Activated CD4-positive, alpha-beta T cell treated with anti-CD3 and anti-CD28 coated beads for 36 hours (primary cell): ENCODE measurements at regions not wholly inside any gene's neighbourhood (a gene's known extent, or its start where the extent isn't known, plus 50 kb on each side); places are given as distances from the start of the nearest gene placed in this dataset.

ENCODE experiments used
- ATAC-seq: fragments of 200-7000 bp; cut with Tn5 transposase; one replicate; pipeline ENCODE4 v1.10.0; 2021; ENCODE audit warnings: mild to moderate bottlenecking, moderate library complexity
- CTCF ChIA-PET: fragments of 350-600 bp; sonication (Branson Sonifier 250); formaldehyde crosslinking; loops from one replicate; lab custom pipeline; 2021; ENCODE audit warnings: antibody characterized with exemption; lab: Charles Lee
- POLR2A ChIA-PET: fragments of 350-600 bp; sonication (Branson Sonifier 250); formaldehyde crosslinking; loops from one replicate; lab custom pipeline; 2021; ENCODE audit warnings: antibody characterized with exemption, inconsistent platforms; lab: Charles Lee
- DNase-seq: peaks from one replicate; pipeline ENCODE4 v3.0.0-alpha.2; 2020
- H3K27ac Mint-ChIP-seq: one replicate; pipeline ENCODE4 v1.8.0; 2021; ENCODE audit warnings: mixed read lengths
- H3K27me3 Mint-ChIP-seq: one replicate; pipeline ENCODE4 v1.8.0; 2021; ENCODE audit warnings: mixed read lengths
- H3K36me3 Mint-ChIP-seq: one replicate; pipeline ENCODE4 v1.8.0; 2021; ENCODE audit warnings: low read depth, mixed read lengths
- H3K4me1 Mint-ChIP-seq: one replicate; pipeline ENCODE4 v1.8.0; 2021; ENCODE audit warnings: mixed read lengths
- H3K4me3 Mint-ChIP-seq: one replicate; pipeline ENCODE4 v1.8.0; 2021; ENCODE audit warnings: mild to moderate bottlenecking, moderate library complexity, mixed read lengths
- H3K9me3 Mint-ChIP-seq: one replicate; pipeline ENCODE4 v1.8.0; 2021; ENCODE audit warnings: low read depth, mixed read lengths
- intact Hi-C, 2 experiments: fragments of 100-400 bp; cut with DNase I in 1 of 2; cut with micrococcal nuclease in 1 of 2; formaldehyde crosslinking; loops; one replicate each; pipeline versions ENCODE4 v1.14.2 to v1.15.1; 2022 to 2024; cut with DNase I, micrococcal nuclease

DNA sequence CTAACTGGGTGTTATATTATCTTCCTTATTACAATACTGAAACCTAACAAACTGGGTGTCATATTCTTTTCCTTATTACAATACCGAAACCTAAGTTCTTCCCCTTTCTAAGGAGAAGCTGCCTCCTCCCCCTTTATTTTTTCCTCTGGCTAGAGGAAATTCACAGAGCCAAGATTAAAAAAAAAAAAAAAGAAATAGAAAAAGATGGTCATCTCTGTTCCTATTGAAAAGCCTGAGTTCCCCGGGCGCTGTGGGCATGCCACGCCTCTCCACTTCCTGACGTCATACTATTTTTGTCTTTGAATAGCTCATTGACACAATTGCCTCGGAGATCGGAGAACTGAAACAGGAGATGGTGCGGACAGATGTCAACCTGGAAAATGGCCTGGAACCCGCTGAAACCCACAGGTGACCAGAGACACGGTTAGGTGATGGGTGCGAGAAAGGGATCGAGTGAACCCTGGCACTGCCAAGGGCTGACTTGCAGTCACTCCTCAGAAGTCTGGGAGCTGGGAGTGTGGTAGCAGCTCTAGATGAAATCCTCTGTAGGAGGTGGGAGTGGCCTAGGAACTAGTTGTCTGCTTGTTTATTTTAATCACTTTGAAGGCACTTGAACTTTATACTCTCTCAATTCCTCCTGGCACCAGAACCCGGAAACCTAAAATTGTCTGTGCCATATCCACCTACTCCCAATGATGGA is 82.2 kb upstream of the NAA20 start:
- ATAC-seq (no peak), DNase-seq (peak; percentile 23)
- Mint-ChIP-seq H3K36me3 (no peaks in the 10 kb centered on the region), H3K9me3 (no peaks in the 10 kb centered on the region), H3K27me3 (peaks cover 35% of the 10 kb centered on the region), H3K4me3 (no peak overlapping the region), H3K27ac (no peak overlapping the region), H3K4me1 (peaks cover 29% of the 10 kb centered on the region)
- intact Hi-C loops = loop anchor here (5.0 kb wide), 2 partner anchors 108 to 243 kb away; no protein-coding TSS in a partner anchor
- POLR2A ChIA-PET = interaction anchor here (0.7 kb wide), 1 partner anchor 10 kb away, joined by 4 read pairs; no protein-coding TSS in a partner anchor
- CTCF ChIA-PET = interaction anchor here (0.5 to 0.6 kb wide), 2 partner anchors 12 to 232 kb away, joined by 3 read pairs; no protein-coding TSS in a partner anchor

- ChIA-PET POLR2A (no interaction called here), CTCF (no interaction called here)
- no peak for DNase-seq
- H3K4me3 Mint-ChIP-seq = no peak overlapping the region
- no peak overlapping the region for H3K27ac Mint-ChIP-seq
- ATAC-seq = no peak
- peaks cover 39% of the 10 kb centered on the region for H3K27me3 Mint-ChIP-seq
- H3K36me3 Mint-ChIP-seq = no peaks in the 10 kb centered on the region
- no peaks in the 10 kb centered on the region for H3K9me3 Mint-ChIP-seq
- H3K4me1 Mint-ChIP-seq = peaks cover 29% of the 10 kb centered on the region
- intact Hi-C loops = loop anchor here (2.0 to 5.0 kb wide), 3 partner anchors 81 to 244 kb away; partner anchors contain the start of gene NAA20 (in 1 of the 2)
Measured at GRCh38 chr20:19935842-19936241, 81.3 kb upstream of the NAA20 start.

DNA sequence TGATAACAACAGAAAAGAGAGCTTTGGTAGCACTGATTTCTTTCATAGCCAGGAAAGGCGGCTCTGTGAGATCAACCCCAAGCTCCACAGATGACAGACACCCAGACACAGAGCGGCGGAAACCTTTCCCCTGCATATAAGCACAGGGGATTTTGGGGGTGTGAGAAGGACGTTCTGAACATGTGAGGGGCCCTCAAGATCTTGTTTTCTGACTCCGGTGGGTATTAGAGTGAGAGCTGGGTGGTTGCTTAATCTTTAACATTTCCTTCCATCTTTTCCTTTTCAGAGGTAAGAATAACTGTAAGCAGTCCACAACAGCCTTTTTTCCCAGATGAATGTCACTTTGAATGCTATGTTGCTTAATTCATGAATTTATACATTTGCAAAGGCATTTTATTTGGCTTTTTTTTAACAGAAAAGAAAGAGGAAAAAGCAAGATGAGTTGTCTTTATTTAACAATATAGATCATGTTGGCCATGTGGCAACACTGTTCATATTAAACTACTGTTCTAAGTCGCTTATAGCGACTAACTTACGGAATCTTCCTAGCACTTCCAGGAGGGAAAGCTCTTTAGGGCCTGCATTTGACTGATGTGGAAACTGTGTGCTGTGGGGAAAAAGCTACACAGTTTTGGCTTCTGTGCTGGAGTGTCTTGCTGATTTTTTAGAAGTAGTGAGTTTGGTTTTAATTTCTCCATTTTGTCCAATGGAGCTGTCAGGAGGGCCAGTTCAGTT is 80.5 kb upstream of the NAA20 start:
- intact Hi-C loops = loop anchor here (1.0 to 5.0 kb wide), 5 partner anchors 9 to 244 kb away; partner anchors contain the start of gene NAA20 (in 2 of the 2)
- DNase-seq (no peak), ATAC-seq (no peak)
- Mint-ChIP-seq H3K27ac (no peak overlapping the region), H3K27me3 (peaks cover 41% of the 10 kb centered on the region), H3K4me3 (no peak overlapping the region), H3K9me3 (no peaks in the 10 kb centered on the region), H3K36me3 (no peaks in the 10 kb centered on the region), H3K4me1 (peaks cover 29% of the 10 kb centered on the region)
- ChIA-PET CTCF (interaction anchor here (0.7 to 1.1 kb wide), 2 partner anchors 76 to 150 kb away, joined by 3 to 4 read pairs; no protein-coding TSS in a partner anchor), POLR2A (no interaction called here)

GRCh38 chr20:19937218-19937617 is 79.9 kb upstream of the NAA20 start:
- intact Hi-C loops = loop anchor here (1.0 to 5.0 kb wide), 5 partner anchors 8 to 245 kb away; partner anchors contain the start of gene NAA20 (in 2 of the 2)
- no peaks in the 10 kb centered on the region for H3K36me3 Mint-ChIP-seq
- H3K4me3 Mint-ChIP-seq = no peak overlapping the region
- ATAC-seq = peak; percentile 69
- H3K9me3 Mint-ChIP-seq = no peaks in the 10 kb centered on the region
- peaks cover 29% of the 10 kb centered on the region for H3K4me1 Mint-ChIP-seq
- ChIA-PET POLR2A (interaction anchor here (0.6 kb wide), 1 partner anchor 192 kb away, joined by 4 read pairs; no protein-coding TSS in a partner anchor), CTCF (interaction anchor here (1.1 kb wide), 1 partner anchor 151 kb away, joined by 4 read pairs; no protein-coding TSS in a partner anchor)
- H3K27me3 Mint-ChIP-seq = peaks cover 37% of the 10 kb centered on the region
- peak; percentile 53 for DNase-seq
- H3K27ac Mint-ChIP-seq = no peak overlapping the region

GRCh38 chr20:19937651-19938420 is 79.3 kb upstream of the NAA20 start:
- POLR2A ChIA-PET = interaction anchor here (0.6 kb wide), 2 partner anchors 192 to 1705 kb away, joined by 3 to 4 read pairs; no protein-coding TSS in a partner anchor
- Mint-ChIP-seq H3K27ac (no peak overlapping the region), H3K36me3 (no peaks in the 10 kb centered on the region), H3K27me3 (peaks cover 35% of the 10 kb centered on the region), H3K4me1 (peaks cover 29% of the 10 kb centered on the region), H3K9me3 (no peaks in the 10 kb centered on the region), H3K4me3 (peak overlapping the region; percentile 5)
- CTCF ChIA-PET = interaction anchor here (1.1 kb wide), 1 partner anchor 152 kb away, joined by 4 read pairs; no protein-coding TSS in a partner anchor
- DNase-seq (peak; percentile 66), ATAC-seq (peak; percentile 95)
- intact Hi-C loops = loop anchor here (1.0 to 5.0 kb wide), 5 partner anchors 7 to 246 kb away; partner anchors contain the start of gene NAA20 (in 2 of the 2)

GRCh38 chr20:19938421-19939090 is 78.6 kb upstream of the NAA20 start:
- Mint-ChIP-seq H3K36me3 (no peaks in the 10 kb centered on the region), H3K4me3 (no peak overlapping the region), H3K4me1 (peaks cover 29% of the 10 kb centered on the region), H3K9me3 (no peaks in the 10 kb centered on the region), H3K27ac (no peak overlapping the region), H3K27me3 (peaks cover 33% of the 10 kb centered on the region)
- POLR2A ChIA-PET = interaction anchor here (0.6 kb wide), 1 partner anchor 1704 kb away, joined by 3 read pairs; no protein-coding TSS in a partner anchor
- intact Hi-C loops = loop anchor here (5.0 kb wide), 2 partner anchors 111 to 246 kb away; no protein-coding TSS in a partner anchor
- ATAC-seq (no peak), DNase-seq (no peak)
- CTCF ChIA-PET = no interaction called here

- POLR2A ChIA-PET = no interaction called here
- CTCF ChIA-PET = interaction anchor here (0.5 to 1.0 kb wide), 2 partner anchors 77 to 140 kb away, joined by 3 read pairs; no protein-coding TSS in a partner anchor
- DNase-seq = no peak
- H3K27ac Mint-ChIP-seq = no peak overlapping the region
- H3K27me3 Mint-ChIP-seq = peaks cover 27% of the 10 kb centered on the region
- no peaks in the 10 kb centered on the region for H3K36me3 Mint-ChIP-seq
- H3K9me3 Mint-ChIP-seq = no peaks in the 10 kb centered on the region
- H3K4me1 Mint-ChIP-seq = peaks cover 41% of the 10 kb centered on the region
- ATAC-seq = no peak
- H3K4me3 Mint-ChIP-seq = no peak overlapping the region
- intact Hi-C loops = no loop called here
Measured at GRCh38 chr20:19940988-19941460, 76.1 kb upstream of the NAA20 start.

- no peak for DNase-seq
- Mint-ChIP-seq H3K4me1 (peaks cover 31% of the 10 kb centered on the region), H3K9me3 (no peaks in the 10 kb centered on the region), H3K36me3 (no peaks in the 10 kb centered on the region), H3K4me3 (no peak overlapping the region), H3K27ac (no peak overlapping the region), H3K27me3 (peaks cover 21% of the 10 kb centered on the region)
- intact Hi-C loops = no loop called here
- ChIA-PET POLR2A (no interaction called here), CTCF (interaction anchor here (0.7 kb wide), 1 partner anchor 125 kb away, joined by 3 read pairs; no protein-coding TSS in a partner anchor)
- no peak for ATAC-seq
Measured at GRCh38 chr20:19942611-19943010, 74.6 kb upstream of the NAA20 start.

DNA sequence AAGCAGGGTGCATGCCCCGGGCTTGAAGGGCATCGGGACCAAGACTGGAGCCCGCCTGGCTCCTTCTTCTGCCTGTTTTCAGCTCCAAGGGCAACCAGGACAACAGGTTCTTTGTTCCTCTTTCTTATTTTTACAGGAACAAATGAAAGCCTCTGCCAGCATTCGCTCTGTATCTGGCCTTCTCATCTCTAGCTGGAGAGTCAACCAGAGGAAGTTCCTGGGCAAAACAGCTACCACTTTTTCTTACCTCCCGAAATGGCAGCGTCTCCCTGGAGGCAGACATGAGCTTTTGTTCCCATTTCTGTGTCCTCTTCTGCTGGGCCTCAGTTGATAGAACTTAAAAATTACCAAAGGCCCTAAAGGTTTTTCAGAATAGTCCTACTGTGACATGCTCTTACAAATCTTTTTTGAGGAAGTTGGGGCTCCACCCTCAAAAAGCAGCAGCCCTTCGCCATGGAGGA is 74.1 kb upstream of the NAA20 start:
- H3K9me3 Mint-ChIP-seq = no peaks in the 10 kb centered on the region
- intact Hi-C loops = no loop called here
- CTCF ChIA-PET = interaction anchor here (0.7 kb wide), 1 partner anchor 126 kb away, joined by 3 read pairs; no protein-coding TSS in a partner anchor
- no peak overlapping the region for H3K4me3 Mint-ChIP-seq
- H3K27ac Mint-ChIP-seq = no peak overlapping the region
- peaks cover 21% of the 10 kb centered on the region for H3K27me3 Mint-ChIP-seq
- H3K4me1 Mint-ChIP-seq = peaks cover 28% of the 10 kb centered on the region
- DNase-seq = no peak
- H3K36me3 Mint-ChIP-seq = no peaks in the 10 kb centered on the region
- ATAC-seq = no peak
- POLR2A ChIA-PET = no interaction called here
